GM18870 (cell line): ENCODE measurements at regions not wholly inside any gene's neighbourhood (a gene's known extent, or its start where the extent isn't known, plus 50 kb on each side); places are given as distances from the start of the nearest gene placed in this dataset.
"Not testable (repeated sequence)": the region's sequence is repeated elsewhere in the genome, so short reads cannot be mapped to it uniquely, and the experiment has no call there.

Source experiments
- ATAC-seq: cut with Tn5 transposase; IDR thresholded peaks from one replicate; pipeline ENCODE4 v1.9.1; 2021; ENCODE audit warnings: moderate library complexity; ENCODE audit not compliant: unreplicated experiment

DNA sequence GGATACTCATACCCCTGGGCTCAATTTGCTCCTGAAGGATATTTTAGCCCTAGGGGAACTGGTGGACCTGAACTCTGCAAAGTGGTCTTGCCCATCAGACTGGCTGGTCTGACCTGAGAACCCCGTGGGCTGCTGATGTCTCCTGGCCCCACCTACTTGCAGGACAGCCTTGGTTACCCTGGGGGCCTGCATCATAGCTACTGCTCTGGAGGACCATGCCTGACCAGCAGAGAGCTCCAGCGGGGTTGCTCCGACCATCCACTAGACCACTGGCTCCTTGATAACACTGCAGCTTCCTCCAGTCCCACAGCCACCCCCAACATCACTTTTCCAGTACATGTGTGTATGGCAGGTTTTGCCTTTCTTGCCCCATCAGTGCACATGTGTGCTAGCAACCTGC lies 331.6 kb upstream of the BRINP3 start:
- no peak for ATAC-seq

DNA sequence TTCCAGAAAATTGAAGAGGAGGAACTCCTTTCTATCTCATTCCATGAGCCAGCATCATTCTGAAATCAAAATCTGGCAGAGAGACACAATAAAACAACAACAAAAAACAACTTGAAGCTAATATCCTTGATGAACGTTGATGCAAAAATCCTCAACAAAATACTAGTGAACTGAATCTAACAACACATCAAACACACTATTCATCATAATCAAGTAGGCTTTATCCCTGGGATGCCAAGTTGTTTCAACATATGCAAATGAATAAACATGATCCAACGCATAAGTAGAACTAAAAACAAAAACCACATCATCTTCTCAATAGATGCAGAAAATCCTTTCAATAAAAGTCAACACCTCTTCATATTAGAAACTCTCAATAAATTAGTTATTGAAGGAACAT lies 335.3 kb upstream of the BRINP3 start:
- ATAC-seq, result no peak

DNA sequence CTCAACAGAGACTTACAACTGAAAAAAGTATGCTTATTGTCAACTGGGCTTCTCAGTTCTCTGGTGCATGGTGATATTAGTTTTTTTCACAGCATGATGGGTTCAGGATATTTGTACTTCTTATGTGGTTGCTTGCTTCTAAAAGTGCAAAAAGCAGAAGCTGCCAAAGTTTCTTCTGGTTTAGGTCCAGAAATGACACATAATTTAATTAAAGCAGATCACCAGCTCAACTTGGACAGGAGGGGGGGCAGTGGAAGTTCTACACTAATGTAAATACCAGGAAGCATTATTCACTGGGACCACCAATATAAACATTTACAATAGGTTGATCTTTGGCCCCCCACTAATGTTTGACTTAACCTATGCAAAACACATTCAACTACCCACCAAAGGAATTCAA lies 354.8 kb upstream of the BRINP3 start:
- ATAC-seq, result no peak

DNA sequence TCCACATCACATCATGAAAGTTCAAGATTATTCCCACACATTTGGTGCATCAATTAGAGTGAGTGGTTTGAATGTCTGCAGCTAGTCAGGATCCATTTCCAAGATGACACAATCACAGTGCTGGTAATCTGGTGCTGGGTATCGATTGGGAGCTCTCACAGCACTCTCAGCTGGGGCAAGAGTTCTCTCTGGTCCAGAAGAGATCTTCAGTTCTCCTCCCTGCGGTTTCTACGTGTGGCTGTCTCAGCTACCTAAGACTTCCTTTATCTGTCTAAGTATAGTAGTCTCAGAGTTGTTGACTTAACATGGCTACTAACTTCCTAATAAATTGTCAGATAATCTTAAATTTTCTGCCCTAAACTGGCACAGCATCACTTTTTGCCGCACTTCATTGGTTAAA lies 358.0 kb upstream of the BRINP3 start:
- ATAC-seq, result no peak

DNA sequence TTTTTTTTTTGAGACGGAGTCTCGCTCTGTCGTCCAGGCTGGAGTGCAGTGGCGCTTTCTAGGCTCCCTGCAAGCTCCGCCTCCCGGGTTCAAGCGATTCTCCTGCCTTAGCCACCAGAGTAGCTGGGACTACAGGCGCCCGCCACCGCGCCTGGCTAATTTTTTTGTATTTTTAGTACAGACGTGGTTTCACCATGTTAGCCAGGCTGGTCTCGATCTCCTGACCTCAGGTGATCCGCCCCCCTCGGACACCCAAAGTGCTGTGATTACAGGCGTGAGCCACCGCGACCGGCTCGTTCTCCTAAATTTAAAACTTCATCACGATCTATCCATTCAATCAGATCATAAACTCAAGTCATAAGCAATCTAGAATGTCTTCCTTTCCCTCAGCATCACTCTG lies 359.5 kb upstream of the BRINP3 start:
- not testable (repeated sequence) for ATAC-seq

DNA sequence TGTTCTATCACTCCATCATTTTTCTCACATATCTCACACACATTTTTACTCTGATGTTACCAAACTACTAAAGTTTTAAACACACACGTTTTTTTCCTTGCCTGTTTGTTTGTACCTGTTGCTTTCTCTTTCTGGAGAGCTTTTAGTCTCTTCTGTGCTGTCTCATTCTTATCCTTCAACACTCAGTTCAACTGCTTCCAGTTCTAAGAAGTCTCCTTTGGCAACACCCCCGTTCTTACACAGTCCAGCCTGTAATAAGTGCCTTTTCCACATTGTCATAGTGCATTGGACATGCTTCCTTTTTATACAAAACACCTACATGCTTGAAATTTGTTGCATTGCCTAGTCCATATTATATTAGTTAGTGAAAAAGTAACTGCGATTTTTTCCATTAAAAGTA lies 360.2 kb upstream of the BRINP3 start:
- no peak for ATAC-seq

DNA sequence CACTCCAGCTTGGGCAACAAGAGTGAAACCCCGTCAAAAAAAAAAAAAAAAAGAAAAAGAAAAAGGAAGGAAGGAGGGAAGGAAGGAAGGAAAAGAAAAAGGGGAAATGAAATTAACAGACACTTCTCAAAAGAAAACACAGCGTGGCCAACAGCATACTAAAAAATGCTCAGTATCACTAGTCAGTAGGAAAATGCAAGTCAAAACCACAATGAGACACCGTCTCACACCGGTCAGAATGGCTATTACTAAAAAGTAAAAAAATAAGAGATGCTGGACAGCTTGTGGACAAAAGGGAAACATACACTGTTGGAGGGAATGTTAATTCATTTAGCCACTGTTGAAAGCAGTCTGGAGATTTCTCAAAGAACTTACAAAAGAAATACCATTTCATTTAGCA lies 369.5 kb upstream of the BRINP3 start:
- ATAC-seq, result no peak

DNA sequence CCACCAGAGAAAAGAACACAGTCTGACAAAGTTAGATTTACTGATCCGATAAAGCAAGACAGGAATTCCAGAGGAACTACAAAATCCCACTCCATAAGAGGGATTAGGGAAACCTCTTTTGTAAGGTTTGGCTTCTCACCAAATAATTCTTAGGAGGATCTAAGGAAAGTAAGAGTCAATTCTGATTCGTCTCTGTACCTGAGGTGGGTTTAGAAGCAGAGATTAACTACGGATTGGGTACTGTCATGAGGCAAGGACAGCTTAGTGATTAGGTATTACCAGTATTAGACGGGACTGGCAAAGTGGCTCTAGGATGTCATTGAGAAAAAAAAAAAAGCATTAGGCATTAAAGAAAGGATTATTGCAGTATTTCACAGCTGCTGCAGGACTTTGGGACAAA lies 371.7 kb upstream of the BRINP3 start:
- ATAC-seq, result no peak

DNA sequence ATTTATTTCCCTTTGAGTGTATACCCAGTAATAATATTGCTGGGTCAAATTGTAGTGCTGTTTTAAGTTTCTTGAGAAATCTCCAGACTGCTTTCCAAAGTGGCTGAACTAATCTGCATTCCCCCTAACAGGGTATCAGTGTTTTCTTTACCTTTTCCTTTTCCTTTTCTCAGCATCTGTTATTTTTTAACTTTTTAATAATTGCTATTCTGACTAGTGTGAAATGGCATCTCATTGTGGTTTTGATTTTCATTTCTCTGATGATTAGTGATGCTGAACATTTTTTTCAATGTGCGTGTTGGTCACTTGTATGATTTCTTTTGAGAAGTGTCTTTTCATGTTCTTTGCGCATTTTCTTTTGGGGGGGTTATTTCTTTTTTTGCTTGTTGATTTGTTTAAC lies 374.9 kb upstream of the BRINP3 start:
- ATAC-seq, result no peak

DNA sequence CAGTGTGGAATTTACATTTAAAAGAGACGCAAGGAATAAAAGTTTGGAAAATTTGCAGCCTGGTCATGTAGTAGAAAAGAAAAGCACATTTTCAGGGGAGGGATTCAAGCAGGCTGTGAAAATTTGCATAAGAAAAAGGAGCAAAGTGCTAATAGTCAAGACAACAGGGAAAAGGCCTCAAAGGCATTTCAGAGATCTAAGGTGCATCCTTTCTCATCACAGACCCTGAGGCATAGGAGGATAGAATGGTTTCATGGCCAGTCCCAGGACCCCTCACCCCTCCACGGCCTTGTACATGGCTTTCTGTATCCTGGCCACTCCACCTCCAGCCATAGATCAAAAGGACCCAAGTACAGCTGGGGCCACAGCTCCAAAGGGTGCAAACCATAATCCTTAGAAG lies 380.5 kb upstream of the BRINP3 start:
- ATAC-seq, result no peak

DNA sequence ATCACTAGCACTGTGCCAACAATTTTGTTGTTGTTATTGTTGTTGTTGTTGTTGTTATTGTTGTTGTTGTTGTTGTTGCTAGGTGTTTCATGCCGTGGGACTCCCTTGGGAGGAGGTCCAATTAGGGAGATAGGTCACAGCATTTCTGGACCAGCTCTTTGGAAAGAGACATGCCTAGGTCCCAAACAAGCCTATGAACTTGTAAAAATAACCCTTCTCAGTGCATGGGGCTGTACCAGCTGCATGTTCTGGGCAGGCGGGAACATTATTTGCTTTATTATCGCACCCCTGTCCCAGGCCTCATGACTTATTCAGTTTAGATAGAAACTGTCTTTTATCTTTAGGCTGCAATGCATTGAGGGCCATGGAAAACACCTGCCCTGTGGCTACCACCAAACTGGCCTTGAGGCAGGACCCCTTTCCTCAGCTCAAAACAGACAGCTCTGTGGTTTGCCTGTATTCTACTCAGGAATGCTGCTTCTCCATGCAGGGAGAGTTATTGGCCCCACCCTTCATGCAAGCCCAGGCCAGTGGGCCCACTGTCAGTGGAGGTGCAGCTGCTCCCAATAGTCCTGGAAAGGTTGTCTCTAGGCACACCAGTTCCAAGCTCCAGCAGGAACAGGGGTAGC lies 386.5 kb upstream of the BRINP3 start:
- no peak for ATAC-seq

DNA sequence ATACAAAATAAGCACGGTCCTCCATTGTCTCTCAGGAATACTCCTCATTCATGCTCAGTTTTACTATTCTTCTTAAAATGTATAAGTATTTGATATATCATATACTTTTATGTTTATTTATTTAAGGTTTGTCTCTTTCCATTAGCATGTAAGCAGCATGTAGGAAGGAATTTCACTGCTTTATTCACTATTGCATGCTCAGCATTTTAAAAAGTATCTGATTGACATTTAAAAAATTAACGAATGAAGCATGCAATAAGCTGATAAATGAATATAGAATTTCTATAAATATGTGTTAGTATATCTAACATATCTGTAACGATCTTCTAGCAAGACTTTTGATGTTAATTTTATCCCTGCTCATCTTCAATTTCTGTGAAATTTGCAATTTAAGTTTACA lies 402.7 kb upstream of the BRINP3 start:
- ATAC-seq, result no peak

DNA sequence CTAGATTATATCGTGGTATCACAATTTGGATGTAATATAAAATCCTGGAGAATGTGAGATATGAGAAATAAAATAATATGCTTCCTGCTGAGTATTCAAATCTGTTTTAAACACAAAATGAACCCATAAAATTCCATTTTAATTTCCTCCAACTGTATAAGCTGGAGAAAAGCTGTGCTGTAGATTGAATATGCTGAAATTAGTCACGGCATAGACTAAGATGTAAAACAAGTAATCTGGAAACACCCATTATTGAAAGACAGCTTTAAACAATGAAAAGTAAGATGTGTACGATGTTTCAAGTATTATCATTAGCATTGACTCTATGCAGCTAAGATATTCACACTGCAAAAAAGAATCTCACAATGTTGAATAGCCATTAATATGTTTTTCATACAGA lies 403.4 kb upstream of the BRINP3 start:
- no peak for ATAC-seq

DNA sequence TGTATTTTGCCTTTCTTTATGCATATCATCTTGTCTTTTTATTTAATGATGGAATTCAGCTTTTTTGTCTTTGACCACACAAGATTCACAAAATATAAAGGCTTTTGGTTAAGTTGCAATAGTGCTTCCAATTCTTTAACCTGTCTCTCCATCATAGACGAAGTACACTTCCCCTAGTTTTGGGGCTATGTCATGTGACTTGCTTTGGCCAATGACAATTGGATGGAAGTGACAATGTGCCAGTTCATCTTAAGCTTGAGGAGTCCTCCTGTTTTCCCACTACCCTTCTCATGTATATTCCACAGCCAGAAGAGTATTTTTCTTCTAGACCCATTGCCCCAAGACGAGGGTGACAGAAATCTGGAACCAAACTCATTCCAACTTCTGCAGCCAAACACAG lies 419.6 kb upstream of the BRINP3 start:
- no peak for ATAC-seq

DNA sequence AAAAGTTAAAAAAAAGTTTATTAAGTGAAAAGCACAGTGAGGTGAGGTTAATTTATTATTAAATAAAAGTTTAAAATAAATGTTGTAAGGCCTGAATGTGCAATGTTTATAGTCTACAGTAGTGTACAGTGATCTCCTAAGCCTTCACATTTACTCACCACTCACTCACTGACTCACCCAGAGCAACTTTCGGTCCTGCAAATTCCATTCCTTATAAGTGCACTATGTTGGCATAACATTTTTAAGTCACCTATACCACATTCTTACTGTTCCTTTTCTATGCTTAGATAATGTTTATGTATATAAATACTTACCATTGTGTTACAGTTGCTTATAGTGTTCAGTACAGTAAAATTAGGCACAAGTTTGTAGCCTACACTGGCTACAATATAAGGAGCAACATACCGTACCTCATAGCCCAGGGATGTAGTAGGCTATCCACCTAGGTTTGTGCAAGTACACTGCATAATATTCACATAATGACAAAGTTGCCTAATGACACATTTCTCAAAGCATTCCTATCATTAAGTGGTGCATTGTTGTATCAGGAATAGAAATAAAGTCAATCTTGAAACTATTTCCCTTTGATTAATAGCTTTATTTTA lies 426.5 kb upstream of the BRINP3 start:
- no peak for ATAC-seq

DNA sequence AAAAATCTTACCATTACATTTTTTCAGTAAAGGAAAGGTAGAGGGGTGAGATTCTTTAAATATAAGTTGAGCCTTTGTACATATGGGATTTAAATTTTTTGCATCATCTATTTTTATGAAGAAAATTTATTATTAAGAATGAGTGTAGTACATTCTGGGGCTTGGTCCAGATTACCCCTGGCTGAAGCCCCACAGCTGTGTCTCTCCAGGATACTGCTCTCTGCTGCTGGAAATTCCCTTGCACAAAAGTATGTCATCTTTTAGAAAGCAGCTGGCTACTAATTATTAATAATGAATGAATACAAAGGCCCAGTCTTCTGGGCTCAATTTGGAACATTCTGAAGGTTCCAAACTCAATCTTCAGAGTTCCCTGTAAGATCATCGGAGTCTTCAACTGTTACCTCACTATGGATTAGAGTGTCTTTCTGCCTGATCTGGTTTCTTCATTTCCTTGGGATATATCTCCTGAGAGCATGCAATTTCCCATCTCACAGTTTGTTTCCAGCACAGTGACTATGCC lies 428.6 kb upstream of the BRINP3 start:
- no peak for ATAC-seq

DNA sequence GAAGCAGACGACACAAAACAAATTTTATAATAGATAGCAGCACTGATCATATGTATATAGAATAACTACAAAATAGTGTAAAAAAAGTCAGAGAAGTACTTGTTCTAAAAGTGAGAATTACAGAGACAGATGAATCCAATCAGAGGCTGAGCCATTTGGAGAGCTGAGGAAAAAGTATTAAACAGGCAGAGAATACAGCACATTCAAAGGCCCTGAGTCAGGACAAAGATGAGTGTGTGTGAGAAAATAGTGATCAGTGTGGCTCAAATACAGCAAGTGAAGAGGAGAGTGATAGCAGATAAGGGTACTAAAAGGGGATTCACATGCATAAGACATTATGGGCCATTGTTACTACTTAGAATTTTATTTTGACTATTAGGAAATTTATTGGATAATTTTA lies 430.6 kb upstream of the BRINP3 start:
- no peak for ATAC-seq

DNA sequence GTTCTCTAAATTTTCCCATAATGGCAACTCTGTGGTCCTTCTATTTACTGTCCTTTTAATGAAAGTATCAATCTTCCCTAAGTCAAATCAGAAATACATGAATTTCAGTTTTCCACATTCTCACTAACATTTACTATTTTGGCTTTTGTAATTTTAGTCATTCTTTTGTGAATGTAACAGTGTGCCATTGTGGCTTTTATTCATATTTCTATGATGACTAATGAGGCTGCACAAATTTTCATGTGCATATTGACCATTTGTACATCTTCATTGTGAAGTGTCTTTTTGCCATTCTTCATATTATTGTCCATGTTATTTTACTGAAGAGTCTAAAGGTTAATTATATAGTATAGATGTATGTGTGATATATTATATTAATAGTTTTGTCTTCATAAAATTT lies 431.0 kb upstream of the BRINP3 start:
- no peak for ATAC-seq

DNA sequence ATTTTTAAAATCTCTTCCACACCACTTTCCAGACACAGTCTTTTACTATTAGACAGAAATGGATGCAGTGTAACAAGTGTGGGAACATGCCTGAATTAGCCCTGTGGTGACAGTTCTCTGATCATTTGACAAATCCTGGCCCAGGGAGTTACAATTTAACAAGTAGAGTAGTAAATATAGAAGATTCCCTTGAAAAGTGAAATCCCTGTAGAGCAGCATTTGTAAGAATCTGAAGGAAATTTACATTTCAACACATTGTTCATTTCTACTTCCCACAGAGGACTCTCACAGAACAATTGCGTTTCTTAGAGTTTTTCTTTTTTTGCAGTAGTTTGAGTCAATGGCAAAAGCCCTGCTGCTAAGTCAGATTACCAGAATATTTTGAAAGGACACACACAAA lies 458.3 kb upstream of the BRINP3 start:
- no peak for ATAC-seq

DNA sequence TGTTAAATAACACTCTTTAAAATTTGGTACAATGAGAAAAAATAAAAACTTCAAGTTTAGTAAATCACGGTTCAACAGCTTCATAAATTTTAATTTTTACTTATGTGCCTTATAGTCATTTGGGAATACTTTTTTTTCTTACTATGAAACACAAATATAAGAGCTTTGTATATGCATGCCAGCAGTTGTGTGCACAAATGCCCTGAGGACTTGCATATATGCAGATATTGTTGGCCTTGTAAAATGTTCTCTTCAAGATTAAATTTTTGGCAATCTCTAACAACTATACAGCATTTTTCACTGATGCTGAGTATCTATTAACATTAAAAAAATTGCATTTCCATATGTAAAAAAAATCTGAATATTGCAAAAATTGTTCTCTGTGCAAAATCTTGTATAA lies 458.7 kb upstream of the BRINP3 start:
- no peak for ATAC-seq

DNA sequence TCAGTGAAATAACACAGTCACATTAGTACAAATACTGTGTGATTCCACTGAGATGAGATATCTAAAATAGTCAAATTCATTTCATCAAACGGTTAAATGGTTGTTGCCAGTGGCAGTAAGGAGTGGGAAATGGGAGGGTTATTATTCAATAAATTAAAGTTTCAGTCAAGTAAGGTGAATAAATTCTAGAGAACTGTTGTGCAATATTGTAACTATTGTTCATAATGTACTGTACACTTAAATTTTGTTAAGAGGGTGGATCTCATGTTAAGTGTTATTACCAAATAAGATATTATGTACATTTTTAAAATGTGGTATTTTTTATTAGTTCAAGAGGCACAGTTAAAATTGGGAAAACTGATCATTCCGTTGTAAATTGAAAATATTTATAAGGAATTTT lies 463.3 kb upstream of the BRINP3 start:
- ATAC-seq, result no peak

DNA sequence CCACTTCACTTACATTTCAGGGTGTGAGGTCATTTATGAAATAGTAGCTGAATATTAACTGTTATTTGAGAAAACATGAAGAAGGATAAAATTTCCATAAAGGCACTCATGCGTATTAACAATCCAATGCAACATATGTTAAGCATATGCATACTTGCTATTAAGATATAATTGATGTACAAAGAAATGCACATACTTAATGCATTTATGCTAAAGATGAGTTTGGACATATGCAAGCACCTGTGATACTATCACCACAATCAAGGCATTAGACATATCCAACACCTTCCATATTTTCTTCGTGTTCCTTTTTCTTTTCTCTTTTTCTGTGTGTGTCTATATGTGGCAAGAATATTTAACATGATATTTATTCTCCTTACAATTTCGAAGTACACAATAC lies 464.8 kb upstream of the BRINP3 start:
- ATAC-seq, result no peak

DNA sequence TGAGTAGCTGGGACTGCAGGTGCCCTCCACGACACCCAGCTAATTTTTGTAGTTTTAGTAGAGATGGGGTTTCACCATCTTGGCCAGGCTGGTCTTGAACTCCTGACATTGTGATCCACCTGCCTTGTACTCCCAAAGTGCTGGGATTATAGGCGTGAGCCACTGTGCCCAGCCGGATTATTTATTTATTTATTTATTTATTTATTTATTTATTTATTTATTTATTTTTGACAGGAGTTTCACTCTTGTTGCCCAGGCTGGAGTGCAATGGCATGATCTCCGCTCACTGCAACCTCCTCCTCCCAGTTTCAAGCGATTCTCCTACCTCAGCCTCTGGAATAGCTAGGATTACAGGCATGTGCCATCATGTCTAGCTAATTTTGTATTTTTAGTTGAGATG lies 466.1 kb upstream of the BRINP3 start:
- not testable (repeated sequence) for ATAC-seq
